Liver (tissue), 2 donors: ENCODE measurements at regions not wholly inside any gene's neighbourhood (a gene's known extent, or its start where the extent isn't known, plus 50 kb on each side); places are given as distances from the start of the nearest gene placed in this dataset.

Experiments used
- RAD21 ChIP-seq, 2 donors: IDR thresholded peaks; 2 replicates each; pipeline ENCODE4 v1.6.1; 2016; ENCODE audit warnings: antibody characterized with exemption in 2 of 2, mild to moderate bottlenecking in 2 of 2
- TAF1 ChIP-seq: conservative IDR thresholded peaks from 2 replicates; pipeline ENCODE4 v1.6.1; 2016; ENCODE audit warnings: antibody characterized with exemption, mild to moderate bottlenecking
- TF ChIP-seq, protein P1 (sequence below): IDR thresholded peaks from 2 replicates; pipeline ENCODE4 v1.6.1; 2016; ENCODE audit warnings: antibody characterized with exemption
- donor health status: healthy.

DNA sequence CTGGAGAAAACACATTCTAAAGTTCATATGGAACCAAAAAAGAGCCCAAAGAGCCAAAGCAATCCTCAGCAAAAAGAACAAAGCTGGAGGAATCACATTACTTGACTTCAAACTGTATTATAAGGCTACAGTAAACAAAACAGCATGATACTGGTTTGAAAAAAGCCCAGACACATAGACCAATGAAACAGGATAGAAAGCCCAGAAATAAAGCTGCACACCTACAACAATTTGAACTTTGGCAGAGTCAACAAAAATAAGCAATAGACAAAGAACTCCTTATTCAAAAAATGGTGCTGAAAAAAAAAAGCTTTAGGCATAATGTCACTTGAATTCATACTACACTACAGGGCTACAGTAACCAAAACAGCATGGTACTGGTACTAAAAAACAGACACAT lies 289.6 kb downstream of the NR4A2 start:
- TF ChIP-seq RAD21 (IDR thresholded peaks at IDR 0.05), result no peak
- no peak for TF ChIP-seq TAF1
- TF ChIP-seq, protein P1, sequence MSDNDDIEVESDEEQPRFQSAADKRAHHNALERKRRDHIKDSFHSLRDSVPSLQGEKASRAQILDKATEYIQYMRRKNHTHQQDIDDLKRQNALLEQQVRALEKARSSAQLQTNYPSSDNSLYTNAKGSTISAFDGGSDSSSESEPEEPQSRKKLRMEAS, result no peak
